Stomach (tissue), 8 donors: ENCODE measurements at regions not wholly inside any gene's neighbourhood (a gene's known extent, or its start where the extent isn't known, plus 50 kb on each side); places are given as distances from the start of the nearest gene placed in this dataset.

Source experiments
- DNase-seq, 2 donors: peaks; one replicate each; pipeline versions ENCODE4 v3.0.0 to v3.0.0-alpha.2; 2013 to 2019
- H3K27ac ChIP-seq, 5 donors: fragments of 200-600 bp in 4 of 5; sonication (generic) in 4 of 5; one replicate each; pipeline ENCODE4 v1.5.1; 2013 to 2019; ENCODE audit warnings: mild to moderate bottlenecking in 1 of 5, moderate library complexity in 1 of 5
- H3K27me3 ChIP-seq, 3 donors: fragments of 200-600 bp; sonication (generic); one replicate each; pipeline ENCODE4 v1.5.1; 2017 to 2019; ENCODE audit warnings: mixed run types in 1 of 3
- H3K36me3 ChIP-seq, 4 donors: fragments of 200-600 bp; sonication (generic); 1 replicate in 3 of 4; 2 replicates in 1 of 4; pipeline ENCODE4 v1.5.1; 2016 to 2019
- H3K4me1 ChIP-seq, 4 donors: fragments of 200-600 bp; sonication (generic); one replicate each; pipeline ENCODE4 v1.5.1; 2016 to 2019
- H3K4me3 ChIP-seq, 4 donors: fragments of 200-600 bp; sonication (generic) in 3 of 4; one replicate each; pipeline ENCODE4 v1.5.1; 2016 to 2019; ENCODE audit warnings: mild to moderate bottlenecking in 1 of 4
- H3K9me3 ChIP-seq, 4 donors: fragments of 200-600 bp; sonication (generic); one replicate each; pipeline ENCODE4 v1.5.1; 2016 to 2019
- CTCF ChIP-seq, 7 experiments: fragments of 450-650 bp in 4 of 7; fragments of 200-600 bp in 3 of 7; sonication (generic) in 3 of 7; IDR thresholded peaks; one replicate each; pipeline ENCODE4 v1.5.1; 2016 to 2019; ENCODE audit warnings: antibody characterized with exemption in 7 of 7, control low read depth in 2 of 7, mild to moderate bottlenecking in 1 of 7
- EP300 ChIP-seq: sonication (generic); formaldehyde crosslinking; IDR thresholded peaks from one replicate; pipeline ENCODE4 v1.6.1; 2017; ENCODE audit warnings: antibody characterized with exemption
- POLR2A ChIP-seq, 4 donors: fragments of 450-650 bp; IDR thresholded peaks; one replicate each; pipeline ENCODE4 v1.6.1; 2016; ENCODE audit warnings: antibody characterized with exemption in 4 of 4, control low read depth in 2 of 4, mild to moderate bottlenecking in 1 of 4, moderate library complexity in 1 of 4
- POLR2AphosphoS5 ChIP-seq, 3 donors: sonication (generic); formaldehyde crosslinking; IDR thresholded peaks; one replicate each; pipeline ENCODE4 v1.6.1; 2016; ENCODE audit warnings: antibody characterized with exemption in 3 of 3
- WGBS, 5 donors: extraction: QIAGEN DNeasy Blood & Tissue Kit in 3 of 5; methylation state at CpG; one replicate each; pipeline versions ENCODE4 v1.1.5 to v1.1.7; 2013 to 2018; 5-methylcytosine and 5-hydroxymethylcytosine counted together
- intact Hi-C: fragments of 100-400 bp; cut with DNase I; formaldehyde crosslinking; loops from one replicate; pipeline ENCODE4 v1.15.1; 2023; ENCODE audit warnings: low total_unique reads
- donor health status: healthy with polysubstance abuse.
- donor health status: Bipolar disorder and iron deficiency.
- donor health status: healthy.

GRCh38 chr10:131584287-131584686, 272.8 kb upstream of the TCERG1L start:
- intact Hi-C loops: no loop called here
- TF ChIP-seq POLR2AphosphoS5 (IDR thresholded peaks at IDR 0.05) (no peak), EP300 (no peak)
- no peaks in the 10 kb centered on the region for H3K36me3 ChIP-seq
- DNase-seq: peak in 1 of 2 donors; percentile 9
- peaks cover 0 to 5% (median 0%) of the 10 kb centered on the region in 3 donors for H3K27me3 ChIP-seq
- 76 to 90% (median 86%) methylated on average over 12 of the region's 12 CpGs for WGBS, 5 donors
- H3K4me1 ChIP-seq: no peaks in the 10 kb centered on the region
- H3K27ac ChIP-seq: no peak overlapping the region
- H3K4me3 ChIP-seq: no peak overlapping the region
- no peaks in the 10 kb centered on the region for H3K9me3 ChIP-seq

GRCh38 chr10:131585761-131586160, 274.2 kb upstream of the TCERG1L start:
- H3K27ac ChIP-seq: no peak overlapping the region
- intact Hi-C loops: no loop called here
- no peak overlapping the region for H3K4me3 ChIP-seq
- DNase-seq: no peak
- H3K36me3 ChIP-seq: no peaks in the 10 kb centered on the region
- WGBS, 5 donors: 56 to 82% (median 66%) methylated on average over 3 of the region's 3 CpGs
- no peaks in the 10 kb centered on the region for H3K4me1 ChIP-seq
- TF ChIP-seq POLR2AphosphoS5 (IDR thresholded peaks at IDR 0.05): no peak
- no peak for TF ChIP-seq CTCF (IDR thresholded peaks at IDR 0.05)
- H3K27me3 ChIP-seq: no peaks in the 10 kb centered on the region
- no peaks in the 10 kb centered on the region for H3K9me3 ChIP-seq

- TF ChIP-seq POLR2AphosphoS5 (IDR thresholded peaks at IDR 0.05) (no peak), POLR2A (IDR thresholded peaks at IDR 0.05) (no peak), EP300 (no peak), CTCF (IDR thresholded peaks at IDR 0.05) (no peak)
- H3K9me3 ChIP-seq: peaks cover 0 to 5% (median 2%) of the 10 kb centered on the region in 4 donors
- 70 to 92% (median 89%) methylated on average over 5 of the region's 5 CpGs for WGBS, 5 donors
Measured at GRCh38 chr10:131586958-131587357, 275.4 kb upstream of the TCERG1L start.

GRCh38 chr10:131587976-131588680, 276.6 kb upstream of the TCERG1L start:
- Histone ChIP-seq H3K27me3 (no peaks in the 10 kb centered on the region), H3K4me3 (no peak overlapping the region), H3K9me3 (peaks cover 0 to 5% (median 2%) of the 10 kb centered on the region in 4 donors), H3K36me3 (no peaks in the 10 kb centered on the region), H3K27ac (no peak overlapping the region), H3K4me1 (no peaks in the 10 kb centered on the region)
- TF ChIP-seq POLR2AphosphoS5 (IDR thresholded peaks at IDR 0.05): no peak
- TF ChIP-seq POLR2A (IDR thresholded peaks at IDR 0.05): no peak
- no peak for TF ChIP-seq EP300
- TF ChIP-seq CTCF (IDR thresholded peaks at IDR 0.05): no peak
- intact Hi-C loops: no loop called here
- DNase-seq: no peak
- 64 to 82% (median 76%) methylated on average over 8 to 11 of the region's 11 CpGs for WGBS, 5 donors

More at GRCh38 chr10:131586958-131587357, 275.4 kb upstream of the TCERG1L start:
- Histone ChIP-seq H3K4me3 (no peak overlapping the region), H3K27ac (no peak overlapping the region), H3K4me1 (no peaks in the 10 kb centered on the region), H3K36me3 (no peaks in the 10 kb centered on the region), H3K27me3 (no peaks in the 10 kb centered on the region)
- DNase-seq: no peak
- intact Hi-C loops: no loop called here

GRCh38 chr10:131588704-131589220, 277.2 kb upstream of the TCERG1L start:
- no peak for DNase-seq
- no peak overlapping the region for H3K27ac ChIP-seq
- TF ChIP-seq POLR2AphosphoS5 (IDR thresholded peaks at IDR 0.05) (no peak), POLR2A (IDR thresholded peaks at IDR 0.05) (no peak), CTCF (IDR thresholded peaks at IDR 0.05) (no peak), EP300 (no peak)
- no peaks in the 10 kb centered on the region for H3K27me3 ChIP-seq
- WGBS, 5 donors: 80 to 86% (median 84%) methylated on average over 9 to 11 of the region's 11 CpGs
- no peaks in the 10 kb centered on the region for H3K36me3 ChIP-seq
- no peaks in the 10 kb centered on the region for H3K4me1 ChIP-seq
- H3K9me3 ChIP-seq: peaks cover 0 to 5% (median 2%) of the 10 kb centered on the region in 4 donors
- intact Hi-C loops: no loop called here
- no peak overlapping the region for H3K4me3 ChIP-seq
